Colonic mucosa (tissue), 4 donors: ENCODE measurements at regions not wholly inside any gene's neighbourhood (a gene's known extent, or its start where the extent isn't known, plus 50 kb on each side); places are given as distances from the start of the nearest gene placed in this dataset.

Experiments used
- DNase-seq: peaks from one replicate; pipeline ENCODE4 v3.0.0-alpha.2; 2020
- H3K27ac ChIP-seq: fragments of 200-600 bp; one replicate; pipeline ENCODE4 v1.8.0; 2021
- H3K27me3 ChIP-seq: fragments of 200-600 bp; one replicate; pipeline ENCODE4 v1.8.0; 2021
- H3K36me3 ChIP-seq: fragments of 200-600 bp; one replicate; pipeline ENCODE4 v1.8.0; 2021
- H3K4me1 ChIP-seq: fragments of 200-600 bp; one replicate; pipeline ENCODE4 v1.8.0; 2021; ENCODE audit warnings: mild to moderate bottlenecking
- H3K4me3 ChIP-seq: fragments of 200-600 bp; one replicate; pipeline ENCODE4 v1.8.0; 2021
- H3K9ac ChIP-seq, 2 donors: one replicate each; pipeline ENCODE4 v1.7.0; 2013; ENCODE audit warnings: control low read depth in 2 of 2, low read depth in 2 of 2, low read length in 2 of 2
- H3K9me3 ChIP-seq: fragments of 200-600 bp; one replicate; pipeline ENCODE4 v1.8.0; 2021
- CTCF ChIP-seq: fragments of 200-600 bp; IDR thresholded peaks from one replicate; pipeline ENCODE4 v1.8.0; 2022; ENCODE audit warnings: antibody characterized with exemption, mild to moderate bottlenecking
- intact Hi-C: fragments of 100-400 bp; cut with DNase I; formaldehyde crosslinking; loops from one replicate; pipeline ENCODE4 v1.14.1; 2022
- donor health status: healthy.
- donor health status: DM: no; HTN: no; CAD: no.
- donor health status: DM: no; HTN: no; CAD: no.

GRCh38 chr12:84785951-84786350 lies 126.6 kb downstream of the SLC6A15 start:
- intact Hi-C loops, result no loop called here
- Histone ChIP-seq H3K27ac (no peak overlapping the region), H3K36me3 (no peaks in the 10 kb centered on the region), H3K4me1 (no peaks in the 10 kb centered on the region), H3K4me3 (no peak overlapping the region), H3K9me3 (no peaks in the 10 kb centered on the region), H3K9ac (no peak overlapping the region), H3K27me3 (no peaks in the 10 kb centered on the region)
- TF ChIP-seq CTCF, result no peak
- no peak for DNase-seq

- no peak overlapping the region for H3K9ac ChIP-seq
- DNase-seq, result no peak
- H3K36me3 ChIP-seq, result no peaks in the 10 kb centered on the region
- no peak overlapping the region for H3K27ac ChIP-seq
- H3K9me3 ChIP-seq, result no peaks in the 10 kb centered on the region
- no peaks in the 10 kb centered on the region for H3K27me3 ChIP-seq
- H3K4me3 ChIP-seq, result no peak overlapping the region
- intact Hi-C loops, result no loop called here
- TF ChIP-seq CTCF, result no peak
- H3K4me1 ChIP-seq, result no peaks in the 10 kb centered on the region
Measured at GRCh38 chr12:84785281-84785680, 127.3 kb downstream of the SLC6A15 start.

- intact Hi-C loops, result no loop called here
- H3K27me3 ChIP-seq, result no peaks in the 10 kb centered on the region
Measured at GRCh38 chr12:84779169-84779568, 133.4 kb downstream of the SLC6A15 start.

GRCh38 chr12:84772281-84772680 lies 140.3 kb downstream of the SLC6A15 start:
- H3K9me3 ChIP-seq, result no peaks in the 10 kb centered on the region
- H3K27ac ChIP-seq, result no peak overlapping the region
- no peak overlapping the region for H3K4me3 ChIP-seq
- no peak for TF ChIP-seq CTCF
- no peaks in the 10 kb centered on the region for H3K27me3 ChIP-seq
- no peak overlapping the region for H3K9ac ChIP-seq
- H3K4me1 ChIP-seq, result no peaks in the 10 kb centered on the region
- H3K36me3 ChIP-seq, result no peaks in the 10 kb centered on the region
- DNase-seq, result no peak
- intact Hi-C loops, result no loop called here

More at GRCh38 chr12:84779169-84779568, 133.4 kb downstream of the SLC6A15 start:
- no peak for DNase-seq
- no peak overlapping the region for H3K27ac ChIP-seq
- no peak for TF ChIP-seq CTCF
- no peak overlapping the region for H3K9ac ChIP-seq
- H3K4me3 ChIP-seq, result no peak overlapping the region
- no peaks in the 10 kb centered on the region for H3K36me3 ChIP-seq
- no peaks in the 10 kb centered on the region for H3K9me3 ChIP-seq
- no peaks in the 10 kb centered on the region for H3K4me1 ChIP-seq

GRCh38 chr12:84767079-84767478 lies 145.5 kb downstream of the SLC6A15 start:
- no peaks in the 10 kb centered on the region for H3K4me1 ChIP-seq
- no peaks in the 10 kb centered on the region for H3K27me3 ChIP-seq
- DNase-seq, result no peak
- no peak for TF ChIP-seq CTCF
- no peaks in the 10 kb centered on the region for H3K9me3 ChIP-seq
- intact Hi-C loops, result no loop called here
- H3K4me3 ChIP-seq, result no peak overlapping the region
- no peaks in the 10 kb centered on the region for H3K36me3 ChIP-seq
- no peak overlapping the region for H3K27ac ChIP-seq
- H3K9ac ChIP-seq, result no peak overlapping the region

GRCh38 chr12:84766375-84766774 lies 146.2 kb downstream of the SLC6A15 start:
- H3K4me1 ChIP-seq, result no peaks in the 10 kb centered on the region
- intact Hi-C loops, result no loop called here

More at GRCh38 chr12:84766375-84766774, 146.2 kb downstream of the SLC6A15 start:
- TF ChIP-seq CTCF, result no peak
- H3K4me3 ChIP-seq, result no peak overlapping the region
- no peak for DNase-seq
- no peak overlapping the region for H3K27ac ChIP-seq
- no peaks in the 10 kb centered on the region for H3K27me3 ChIP-seq
- no peaks in the 10 kb centered on the region for H3K36me3 ChIP-seq
- no peaks in the 10 kb centered on the region for H3K9me3 ChIP-seq
- no peak overlapping the region for H3K9ac ChIP-seq
